ENCODE measurements at regions not wholly inside any gene's neighbourhood (a gene's known extent, or its start where the extent isn't known, plus 50 kb on each side); places are given as distances from the start of the nearest gene placed in this dataset.

DNA sequence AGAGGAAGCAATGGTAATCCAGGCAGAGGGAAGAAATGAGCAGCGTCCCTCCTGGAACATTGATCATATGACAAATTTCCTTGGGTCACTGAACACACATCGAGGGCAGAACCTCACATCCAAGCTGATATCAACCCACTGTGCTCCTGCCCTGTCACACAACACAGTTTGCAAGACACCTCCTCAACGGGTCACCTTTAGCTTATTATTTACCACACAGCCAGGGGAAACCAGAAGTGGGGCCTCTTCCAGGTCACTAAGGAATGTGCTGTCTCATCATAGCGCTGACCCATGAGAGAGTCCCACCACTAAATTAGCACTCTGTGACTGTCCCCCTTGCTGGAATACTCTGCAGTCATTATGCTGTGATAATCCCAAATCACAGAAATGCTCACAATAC is 69.7 kb upstream of the PPP1R3C start:
- Histone ChIP-seq H3K9me3 (ENCODE audit: control insufficient read depth, insufficient read depth, low read depth, low read length) (no peaks in the 10 kb centered on the region), H3K36me3 (ENCODE audit: control insufficient read depth, insufficient read depth, low read length) (no peaks in the 10 kb centered on the region), H3K27ac (ENCODE audit: low read length) (no peak overlapping the region), H3K27me3 (ENCODE audit: control insufficient read depth, insufficient read depth, low read length) (peaks cover 8% of the 10 kb centered on the region; the same call in 1 of the 2 replicates), H3K4me3 (ENCODE audit: low read depth in 2 of 2, low read length in 2 of 2) (no peak overlapping the region), H3K4me1 (ENCODE audit: control insufficient read depth, insufficient read depth, low read length) (no peaks in the 10 kb centered on the region)
- ChIA-PET POLR2A (interaction anchor here (0.6 kb wide), 1 partner anchor 46 kb away, joined by 5 read pairs; no protein-coding TSS in a partner anchor), CTCF (no interaction called here)
- intact Hi-C loops (cut with micrococcal nuclease; ENCODE audit: unreplicated experiment) = no loop called here
- DNase-seq (ENCODE audit: low read depth, low spot score) (no peak), ATAC-seq (no peak)
- no TSS peak for BruUV-seq (replicated peaks)
- TF ChIP-seq, protein P1, sequence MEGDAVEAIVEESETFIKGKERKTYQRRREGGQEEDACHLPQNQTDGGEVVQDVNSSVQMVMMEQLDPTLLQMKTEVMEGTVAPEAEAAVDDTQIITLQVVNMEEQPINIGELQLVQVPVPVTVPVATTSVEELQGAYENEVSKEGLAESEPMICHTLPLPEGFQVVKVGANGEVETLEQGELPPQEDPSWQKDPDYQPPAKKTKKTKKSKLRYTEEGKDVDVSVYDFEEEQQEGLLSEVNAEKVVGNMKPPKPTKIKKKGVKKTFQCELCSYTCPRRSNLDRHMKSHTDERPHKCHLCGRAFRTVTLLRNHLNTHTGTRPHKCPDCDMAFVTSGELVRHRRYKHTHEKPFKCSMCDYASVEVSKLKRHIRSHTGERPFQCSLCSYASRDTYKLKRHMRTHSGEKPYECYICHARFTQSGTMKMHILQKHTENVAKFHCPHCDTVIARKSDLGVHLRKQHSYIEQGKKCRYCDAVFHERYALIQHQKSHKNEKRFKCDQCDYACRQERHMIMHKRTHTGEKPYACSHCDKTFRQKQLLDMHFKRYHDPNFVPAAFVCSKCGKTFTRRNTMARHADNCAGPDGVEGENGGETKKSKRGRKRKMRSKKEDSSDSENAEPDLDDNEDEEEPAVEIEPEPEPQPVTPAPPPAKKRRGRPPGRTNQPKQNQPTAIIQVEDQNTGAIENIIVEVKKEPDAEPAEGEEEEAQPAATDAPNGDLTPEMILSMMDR (IDR thresholded peaks at IDR 0.05) = no peak
- TF ChIP-seq, protein P2, sequence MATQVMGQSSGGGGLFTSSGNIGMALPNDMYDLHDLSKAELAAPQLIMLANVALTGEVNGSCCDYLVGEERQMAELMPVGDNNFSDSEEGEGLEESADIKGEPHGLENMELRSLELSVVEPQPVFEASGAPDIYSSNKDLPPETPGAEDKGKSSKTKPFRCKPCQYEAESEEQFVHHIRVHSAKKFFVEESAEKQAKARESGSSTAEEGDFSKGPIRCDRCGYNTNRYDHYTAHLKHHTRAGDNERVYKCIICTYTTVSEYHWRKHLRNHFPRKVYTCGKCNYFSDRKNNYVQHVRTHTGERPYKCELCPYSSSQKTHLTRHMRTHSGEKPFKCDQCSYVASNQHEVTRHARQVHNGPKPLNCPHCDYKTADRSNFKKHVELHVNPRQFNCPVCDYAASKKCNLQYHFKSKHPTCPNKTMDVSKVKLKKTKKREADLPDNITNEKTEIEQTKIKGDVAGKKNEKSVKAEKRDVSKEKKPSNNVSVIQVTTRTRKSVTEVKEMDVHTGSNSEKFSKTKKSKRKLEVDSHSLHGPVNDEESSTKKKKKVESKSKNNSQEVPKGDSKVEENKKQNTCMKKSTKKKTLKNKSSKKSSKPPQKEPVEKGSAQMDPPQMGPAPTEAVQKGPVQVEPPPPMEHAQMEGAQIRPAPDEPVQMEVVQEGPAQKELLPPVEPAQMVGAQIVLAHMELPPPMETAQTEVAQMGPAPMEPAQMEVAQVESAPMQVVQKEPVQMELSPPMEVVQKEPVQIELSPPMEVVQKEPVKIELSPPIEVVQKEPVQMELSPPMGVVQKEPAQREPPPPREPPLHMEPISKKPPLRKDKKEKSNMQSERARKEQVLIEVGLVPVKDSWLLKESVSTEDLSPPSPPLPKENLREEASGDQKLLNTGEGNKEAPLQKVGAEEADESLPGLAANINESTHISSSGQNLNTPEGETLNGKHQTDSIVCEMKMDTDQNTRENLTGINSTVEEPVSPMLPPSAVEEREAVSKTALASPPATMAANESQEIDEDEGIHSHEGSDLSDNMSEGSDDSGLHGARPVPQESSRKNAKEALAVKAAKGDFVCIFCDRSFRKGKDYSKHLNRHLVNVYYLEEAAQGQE (IDR thresholded peaks at IDR 0.05; ENCODE audit: insufficient read depth in 1 of 2, low read depth in 2 of 2, low read length in 1 of 2) = no peak
- no peak for TF ChIP-seq TCF7L2 (IDR thresholded peaks at IDR 0.05; ENCODE audit: low read depth, low read length)
- in situ Hi-C loops (cut with HindIII; ENCODE audit: low pct_unique_long_range_greater_than_20kb, low sequenced_read_pairs) = no loop called here

DNA sequence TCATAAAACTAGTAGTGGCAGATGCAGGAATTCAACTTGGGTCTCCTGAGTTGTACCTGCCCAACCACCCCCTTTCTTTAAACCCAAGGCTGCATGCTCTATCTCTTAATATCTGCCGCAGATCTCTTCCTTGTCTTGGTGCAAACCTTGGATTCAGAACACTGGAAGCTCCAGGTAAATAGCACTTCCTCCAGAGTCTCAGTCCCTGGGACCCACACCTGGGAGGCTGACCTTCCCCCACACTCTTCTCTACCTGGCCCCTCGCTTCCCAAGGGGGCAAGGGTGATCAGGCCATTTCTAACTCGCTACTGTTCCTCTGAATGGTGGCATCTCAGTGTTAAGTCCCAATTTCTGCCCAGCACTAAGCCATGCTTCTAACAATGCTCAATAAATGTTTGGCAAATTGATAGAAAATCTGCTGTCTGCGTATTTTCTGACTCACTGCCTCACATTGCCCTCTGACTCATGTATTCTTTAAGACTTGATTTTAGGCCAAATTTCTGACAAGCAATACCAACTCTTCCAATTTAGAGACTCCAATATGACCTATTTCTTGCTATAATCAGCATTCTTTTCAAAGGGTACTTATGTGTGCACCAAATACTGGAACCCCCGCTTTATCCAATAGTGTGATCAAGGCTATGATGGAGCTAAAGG is 68.0 kb upstream of the PPP1R3C start:
- POLR2A ChIA-PET = no interaction called here
- Histone ChIP-seq H3K27me3 (ENCODE audit: control insufficient read depth, insufficient read depth, low read length) (peaks cover 4% of the 10 kb centered on the region; the same call in 1 of the 2 replicates), H3K9me3 (ENCODE audit: control insufficient read depth, insufficient read depth, low read depth, low read length) (no peaks in the 10 kb centered on the region), H3K27ac (ENCODE audit: low read length) (no peak overlapping the region), H3K4me1 (ENCODE audit: control insufficient read depth, insufficient read depth, low read length) (no peaks in the 10 kb centered on the region), H3K4me3 (ENCODE audit: low read depth in 2 of 2, low read length in 2 of 2) (no peak overlapping the region), H3K36me3 (ENCODE audit: control insufficient read depth, insufficient read depth, low read length) (no peaks in the 10 kb centered on the region)
- CTCF ChIA-PET = no interaction called here
- ATAC-seq = no peak
- BruUV-seq (replicated peaks) = no TSS peak
- in situ Hi-C loops (cut with HindIII; ENCODE audit: low pct_unique_long_range_greater_than_20kb, low sequenced_read_pairs) = no loop called here
- TF ChIP-seq SIN3A (IDR thresholded peaks at IDR 0.05; ENCODE audit: borderline replicate concordance, insufficient read depth, low read depth, low read length) = no peak
- no peak for TF ChIP-seq POLR2AphosphoS5 (IDR thresholded peaks at IDR 0.05; ENCODE audit: low read depth, low read length)
- TF ChIP-seq, protein P2 (IDR thresholded peaks at IDR 0.05; ENCODE audit: insufficient read depth in 1 of 2, low read depth in 2 of 2, low read length in 1 of 2) = no peak
- TF ChIP-seq, protein P1 (IDR thresholded peaks at IDR 0.05) = no peak
- TF ChIP-seq TCF7L2 (IDR thresholded peaks at IDR 0.05; ENCODE audit: low read depth, low read length) = no peak
- intact Hi-C loops (cut with micrococcal nuclease; ENCODE audit: unreplicated experiment) = no loop called here
- DNase-seq (ENCODE audit: low read depth, low spot score) = no peak

All from Panc1 (cell line).